PC-9 (cell line): ENCODE measurements at regions not wholly inside any gene's neighbourhood (a gene's known extent, or its start where the extent isn't known, plus 50 kb on each side); places are given as distances from the start of the nearest gene placed in this dataset.

Experiments
- EZH2 ChIP-seq: fragments of 200-600 bp; sonication (generic); IDR thresholded peaks from 2 replicates; pipeline ENCODE4 v1.8.0; 2017; ENCODE audit warnings: antibody characterized with exemption, low read depth
- TF ChIP-seq, protein P1 (sequence below): fragments of 200-600 bp; sonication (generic); conservative IDR thresholded peaks from 2 replicates; pipeline ENCODE4 v1.6.1; 2017; ENCODE audit warnings: mixed run types, antibody characterized with exemption, mild to moderate bottlenecking, moderate library complexity

DNA sequence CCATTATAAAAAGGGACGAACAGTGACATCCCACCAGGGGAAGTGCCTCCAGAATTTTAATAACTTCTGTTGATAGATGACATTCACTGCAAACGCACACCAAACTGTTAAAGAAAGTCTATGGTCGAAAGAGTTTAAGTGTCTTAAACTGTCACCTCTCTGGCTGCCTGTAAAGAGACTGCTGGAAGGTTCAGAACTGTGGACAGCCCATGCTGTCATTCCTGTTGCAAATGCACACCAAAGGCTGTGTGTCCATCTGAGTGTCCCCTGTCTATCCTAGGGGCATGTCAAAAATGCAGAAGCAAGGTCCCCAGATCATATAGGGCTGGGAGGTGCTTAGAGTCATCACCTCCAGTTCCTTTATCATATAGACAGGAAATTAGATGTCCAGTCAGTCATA lies 171.8 kb downstream of the CYRIA start:
- TF ChIP-seq, protein P1, sequence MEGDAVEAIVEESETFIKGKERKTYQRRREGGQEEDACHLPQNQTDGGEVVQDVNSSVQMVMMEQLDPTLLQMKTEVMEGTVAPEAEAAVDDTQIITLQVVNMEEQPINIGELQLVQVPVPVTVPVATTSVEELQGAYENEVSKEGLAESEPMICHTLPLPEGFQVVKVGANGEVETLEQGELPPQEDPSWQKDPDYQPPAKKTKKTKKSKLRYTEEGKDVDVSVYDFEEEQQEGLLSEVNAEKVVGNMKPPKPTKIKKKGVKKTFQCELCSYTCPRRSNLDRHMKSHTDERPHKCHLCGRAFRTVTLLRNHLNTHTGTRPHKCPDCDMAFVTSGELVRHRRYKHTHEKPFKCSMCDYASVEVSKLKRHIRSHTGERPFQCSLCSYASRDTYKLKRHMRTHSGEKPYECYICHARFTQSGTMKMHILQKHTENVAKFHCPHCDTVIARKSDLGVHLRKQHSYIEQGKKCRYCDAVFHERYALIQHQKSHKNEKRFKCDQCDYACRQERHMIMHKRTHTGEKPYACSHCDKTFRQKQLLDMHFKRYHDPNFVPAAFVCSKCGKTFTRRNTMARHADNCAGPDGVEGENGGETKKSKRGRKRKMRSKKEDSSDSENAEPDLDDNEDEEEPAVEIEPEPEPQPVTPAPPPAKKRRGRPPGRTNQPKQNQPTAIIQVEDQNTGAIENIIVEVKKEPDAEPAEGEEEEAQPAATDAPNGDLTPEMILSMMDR, result no peak
- TF ChIP-seq EZH2, result no peak
